Activated CD4-positive, alpha-beta T cell treated with anti-CD3 and anti-CD28 coated beads, Interleukin-10, Interleukin-2, amounts not matched to agents 100 ng/mL and 50 ng/mL, durations not matched to agents 16 hours and 8 hours (primary cell): ENCODE measurements at regions not wholly inside any gene's neighbourhood (a gene's known extent, or its start where the extent isn't known, plus 50 kb on each side); places are given as distances from the start of the nearest gene placed in this dataset.
"Not testable (repeated sequence)": the region's sequence is repeated elsewhere in the genome, so short reads cannot be mapped to it uniquely, and the experiment has no call there.

ENCODE experiments used
- DNase-seq: peaks from one replicate; pipeline ENCODE4 v3.0.0-alpha.2; 2020

DNA sequence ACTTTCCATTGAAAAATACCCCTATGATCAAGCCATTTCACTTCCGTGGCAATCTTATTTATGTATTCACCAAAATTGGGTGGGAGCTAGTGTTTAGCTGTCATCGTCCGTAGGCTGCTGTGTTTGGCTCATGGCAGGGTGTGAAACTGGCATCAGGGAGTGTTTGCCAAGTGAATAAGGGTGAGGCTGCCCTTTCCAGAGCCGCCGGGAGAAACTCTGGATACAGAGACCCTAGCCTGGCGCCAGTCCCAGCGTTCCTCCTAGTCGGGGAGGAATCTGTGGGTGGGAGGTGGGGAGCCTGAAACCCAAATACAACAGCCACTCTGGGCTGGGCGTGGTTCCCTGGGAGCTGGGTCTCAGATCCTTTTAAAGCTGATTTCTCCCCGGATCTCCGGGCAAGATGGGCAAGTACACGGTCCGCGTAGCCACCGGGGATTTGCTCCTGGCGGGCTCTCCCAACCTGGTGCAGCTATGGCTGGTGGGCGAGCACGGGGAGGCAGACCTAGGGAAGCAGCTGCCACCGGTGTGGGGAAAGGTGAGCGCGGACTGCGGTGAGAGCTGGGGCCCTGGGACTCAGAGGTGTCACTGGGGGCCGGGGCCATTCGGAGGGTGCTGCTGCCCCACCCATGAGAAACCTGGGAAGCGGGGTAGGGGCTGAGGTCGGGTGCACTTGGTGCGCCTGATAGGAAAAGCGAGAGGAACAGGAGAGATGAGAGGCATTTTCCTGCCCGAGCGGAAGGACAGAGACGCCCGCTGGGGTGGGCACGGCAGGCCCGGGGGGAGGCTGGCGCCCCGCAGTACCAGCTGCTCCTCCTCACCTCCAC is 62.1 kb upstream of the TEKT1 start:
- DNase-seq: no peak

- peak; percentile 7 for DNase-seq
Observed at GRCh38 chr17:6894206-6894528, 62.6 kb upstream of the TEKT1 start.

- no peak for DNase-seq
Observed at GRCh38 chr17:6901086-6901485, 69.6 kb upstream of the TEKT1 start.

DNA sequence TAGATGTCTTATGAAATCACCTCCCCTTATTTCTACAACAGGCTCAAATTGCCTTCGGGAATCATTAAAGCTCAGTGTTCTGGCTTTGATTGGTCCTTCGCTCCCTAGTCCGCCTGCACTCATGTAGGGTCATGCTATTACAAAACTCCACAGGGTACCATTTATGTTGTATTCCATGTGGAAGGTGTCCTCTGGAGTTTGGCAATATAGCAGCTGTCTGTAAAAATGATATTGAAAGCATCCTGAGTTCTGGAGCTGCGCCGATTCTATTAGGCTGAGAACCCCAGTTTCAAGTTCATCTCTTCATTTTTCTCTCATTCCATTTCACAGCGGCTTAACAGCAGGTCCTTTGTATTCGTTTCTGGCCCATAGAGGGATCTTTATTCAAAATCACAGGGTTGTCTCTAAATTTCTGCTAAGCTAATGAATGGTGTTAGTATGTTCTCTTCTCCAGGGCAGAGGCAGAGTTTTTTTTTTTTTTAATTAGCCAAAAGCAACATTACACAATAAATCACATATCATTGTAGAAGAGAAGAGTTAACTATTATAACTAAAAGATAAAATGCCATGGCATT is 71.9 kb upstream of the TEKT1 start:
- no peak for DNase-seq

DNA sequence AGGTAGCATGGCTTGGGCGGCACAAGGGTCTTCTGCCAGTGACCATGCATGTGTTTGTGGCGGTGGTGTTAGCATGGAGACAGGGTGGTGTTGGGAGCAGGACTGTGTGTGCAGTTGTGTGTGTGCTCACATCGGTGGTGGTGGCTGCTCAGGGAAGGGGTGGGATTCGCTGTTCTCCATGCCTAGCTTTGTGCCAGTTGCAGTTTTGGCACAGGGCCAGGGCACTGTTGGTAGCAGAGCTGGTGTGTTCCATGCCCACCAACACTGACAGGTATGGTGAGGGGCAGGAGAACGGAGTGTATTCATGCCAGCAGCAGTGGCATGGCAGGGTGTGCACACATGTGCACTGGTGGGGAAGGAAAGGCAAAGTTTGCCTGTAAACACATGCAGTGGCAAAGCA is 77.3 kb upstream of the TEKT1 start:
- no peak for DNase-seq

DNA sequence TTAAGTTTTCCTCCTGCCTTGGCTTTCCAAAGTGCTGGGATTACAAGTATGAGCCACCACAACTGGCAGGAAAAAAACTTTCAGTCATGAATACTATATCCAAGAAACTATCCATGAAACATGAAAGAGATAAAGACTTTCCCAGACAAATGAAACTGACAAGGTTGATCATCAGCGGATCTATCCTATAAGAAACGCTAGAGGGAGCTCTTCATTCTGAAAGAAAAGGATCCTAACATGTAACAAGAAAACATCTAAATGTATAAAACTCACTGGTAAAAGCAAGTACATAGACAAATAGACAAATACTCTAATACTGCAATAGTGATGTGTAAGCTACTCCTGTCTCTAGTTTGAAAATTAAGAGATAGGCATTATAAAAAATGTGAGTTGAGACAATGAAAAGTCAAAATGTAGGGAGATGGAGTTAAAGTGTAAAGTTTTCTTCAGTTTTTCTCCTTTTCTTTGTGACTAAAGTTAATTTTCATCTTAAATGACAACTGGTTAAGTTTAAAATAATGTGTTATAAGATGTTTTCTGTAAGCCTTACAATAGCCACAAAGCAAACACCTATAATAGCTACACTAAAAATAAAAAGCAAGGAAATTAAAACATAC is 79.6 kb upstream of the TEKT1 start:
- peak; percentile 53 for DNase-seq

- DNase-seq: peak; percentile 26
Observed at GRCh38 chr17:6912110-6913051, 80.9 kb upstream of the TEKT1 start.

DNA sequence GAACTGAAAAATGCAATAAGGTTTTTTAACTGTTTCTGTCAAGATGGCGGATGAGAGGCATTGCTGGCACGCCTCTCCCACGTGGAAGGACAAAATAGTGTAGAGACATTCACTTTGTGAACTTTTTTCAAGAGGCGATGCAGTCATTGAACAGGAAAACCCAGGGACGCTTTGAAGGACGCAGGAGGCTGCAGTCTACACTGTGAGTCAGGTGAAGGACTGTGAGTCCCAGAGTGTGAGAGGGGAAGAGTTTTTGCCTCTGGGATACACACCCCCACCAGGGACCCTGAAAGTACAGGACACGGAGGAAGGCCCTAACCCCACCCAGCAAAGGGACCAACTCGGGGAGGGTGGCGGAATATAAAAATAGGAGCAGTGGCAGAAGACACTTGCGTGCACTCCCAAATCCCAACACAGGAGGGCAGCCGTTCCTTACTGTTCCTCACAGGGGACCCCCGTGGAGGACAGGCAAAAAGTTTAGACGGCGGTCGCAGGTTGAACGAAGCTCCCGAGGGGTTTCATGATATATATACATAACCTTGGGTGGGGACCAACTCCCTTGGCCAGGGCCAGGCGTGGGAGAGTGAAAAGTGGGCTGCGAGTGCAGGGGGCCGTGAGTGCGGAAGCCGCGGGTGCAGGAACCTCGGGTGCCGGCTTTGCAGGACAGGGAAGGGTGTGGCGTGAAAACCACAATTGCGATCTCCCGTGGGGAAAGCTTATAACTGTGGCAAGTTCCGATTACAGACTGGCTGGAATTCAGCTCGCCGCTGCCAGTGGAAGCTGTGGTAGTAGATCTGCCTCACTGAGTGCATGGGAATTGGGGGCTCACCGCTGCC is 82.0 kb upstream of the ALOX12 start:
- DNase-seq: peak; percentile 68

GRCh38 chr17:6914711-6915110 is 81.1 kb upstream of the ALOX12 start:
- no peak for DNase-seq

GRCh38 chr17:6915620-6916019 is 80.2 kb upstream of the ALOX12 start:
- DNase-seq: no peak

- DNase-seq: no peak
Observed at GRCh38 chr17:6919158-6919557, 76.7 kb upstream of the ALOX12 start.

DNA sequence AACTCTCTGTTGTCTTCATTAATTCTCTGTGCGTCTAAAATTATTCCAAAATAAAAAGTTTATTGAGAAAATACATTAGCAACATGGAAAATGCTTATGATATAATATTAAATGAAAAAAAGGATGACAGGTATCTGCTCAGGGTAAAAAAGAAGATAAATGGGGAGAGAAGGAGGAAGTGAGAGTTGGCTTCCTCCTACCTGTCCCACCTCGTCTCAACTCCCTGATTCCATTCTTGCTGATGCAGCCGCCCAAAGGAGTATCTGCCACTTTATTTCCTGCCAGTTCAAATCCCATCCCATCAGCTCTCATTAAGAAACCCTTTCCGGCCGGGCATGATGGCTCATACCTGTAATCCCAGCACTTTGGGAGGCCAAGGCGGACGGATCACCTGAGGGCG is 72.5 kb upstream of the ALOX12 start:
- no peak for DNase-seq

DNA sequence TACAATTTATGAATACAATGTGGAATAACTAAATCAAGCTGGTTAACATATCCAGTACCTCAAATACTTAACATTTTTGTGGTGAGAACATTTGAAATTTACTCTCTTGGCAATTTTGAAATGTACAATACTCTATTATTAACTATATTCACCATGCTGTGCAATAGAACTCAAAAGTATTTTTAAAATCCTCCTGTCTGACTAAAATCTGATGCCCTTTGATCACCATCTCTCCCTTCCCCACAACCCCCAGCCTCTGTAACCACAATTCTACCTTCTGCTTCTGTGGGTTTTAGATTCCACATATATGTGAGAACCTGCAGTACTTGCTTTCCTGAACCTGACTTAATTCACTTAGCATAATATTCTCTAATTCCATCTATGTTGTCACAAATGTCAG is 71.6 kb upstream of the ALOX12 start:
- DNase-seq: peak; percentile 9

DNA sequence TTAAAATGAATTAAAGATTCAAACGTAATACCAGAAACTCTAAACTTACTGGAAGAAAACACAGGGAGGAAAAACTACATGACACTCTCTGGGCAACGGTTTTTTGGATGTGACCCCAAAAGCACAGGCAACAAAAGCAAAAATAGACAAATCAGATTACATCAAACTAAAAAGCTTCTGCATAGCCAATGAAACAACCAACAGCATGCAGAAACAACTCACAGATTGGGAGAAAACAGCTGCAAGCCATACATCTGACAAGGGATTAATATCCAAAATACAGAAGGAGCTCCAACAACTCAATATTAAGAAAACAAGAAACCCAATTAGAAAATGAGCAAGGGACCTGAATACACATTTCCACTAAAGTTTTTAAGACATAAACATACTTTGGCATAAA is 69.2 kb upstream of the ALOX12 start:
- DNase-seq: no peak

- DNase-seq: no peak
Observed at GRCh38 chr17:6927290-6928126, 68.3 kb upstream of the ALOX12 start.

DNA sequence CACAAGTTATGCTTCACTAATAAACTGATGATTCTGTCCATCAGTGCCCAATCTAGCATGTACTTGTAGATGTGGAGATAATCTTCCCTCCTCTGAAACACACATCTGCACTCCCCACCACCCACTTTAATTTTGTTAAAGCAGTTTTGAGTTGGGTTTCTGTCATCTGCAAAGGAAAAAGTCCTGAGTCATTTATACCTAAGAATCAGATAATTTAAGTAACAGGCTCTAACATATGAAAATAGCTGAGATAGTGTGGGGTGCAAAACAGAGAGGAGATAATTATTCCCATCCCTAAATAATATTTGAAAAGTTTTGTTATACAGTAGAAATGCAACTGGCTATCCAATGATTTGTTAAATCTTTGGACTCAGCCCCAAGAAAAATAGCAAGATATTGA is 67.7 kb upstream of the ALOX12 start:
- no peak for DNase-seq

DNA sequence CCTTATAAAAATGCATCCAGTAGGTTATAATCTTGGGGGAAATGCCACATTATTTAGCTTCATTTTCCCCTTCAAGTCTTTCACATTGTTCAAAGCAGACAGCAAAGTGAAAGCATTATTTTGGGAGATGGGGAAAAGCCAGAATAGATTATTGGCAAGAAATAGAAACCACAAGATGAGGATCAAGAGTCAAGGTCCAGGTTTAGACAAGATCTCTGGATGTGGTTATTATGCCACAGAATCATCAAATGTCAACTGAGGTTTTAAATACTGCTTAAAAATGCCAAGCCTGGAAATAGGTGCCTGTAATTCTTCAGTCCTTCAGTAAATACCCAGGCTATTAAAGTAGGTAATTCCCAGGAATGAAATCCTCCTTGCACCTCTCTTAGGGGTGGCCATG is 65.1 kb upstream of the ALOX12 start:
- no peak for DNase-seq

DNA sequence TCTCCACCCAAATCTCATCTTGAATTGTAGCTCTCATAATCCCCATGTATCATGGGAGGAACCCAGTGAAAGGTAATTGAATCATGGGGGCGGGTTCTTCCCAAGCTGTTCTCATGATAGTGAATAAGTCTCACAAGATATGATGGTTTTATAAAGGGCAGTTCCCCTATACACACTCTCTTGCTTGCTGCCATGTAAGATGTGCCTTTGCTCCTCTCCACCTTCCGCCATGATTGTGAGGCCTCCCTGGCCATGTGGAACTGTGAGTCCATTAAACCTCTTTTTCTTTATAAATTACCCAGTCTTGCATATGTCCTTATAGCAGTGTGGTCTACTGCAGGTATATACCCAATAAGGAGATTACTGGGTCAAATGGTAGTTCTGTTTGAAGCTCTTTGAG is 61.3 kb upstream of the ALOX12 start:
- not testable (repeated sequence) for DNase-seq

GRCh38 chr17:6936370-6937028 is 59.4 kb upstream of the ALOX12 start:
- peak; percentile 6 for DNase-seq

GRCh38 chr17:6938637-6939036 is 57.2 kb upstream of the ALOX12 start:
- DNase-seq: no peak

DNA sequence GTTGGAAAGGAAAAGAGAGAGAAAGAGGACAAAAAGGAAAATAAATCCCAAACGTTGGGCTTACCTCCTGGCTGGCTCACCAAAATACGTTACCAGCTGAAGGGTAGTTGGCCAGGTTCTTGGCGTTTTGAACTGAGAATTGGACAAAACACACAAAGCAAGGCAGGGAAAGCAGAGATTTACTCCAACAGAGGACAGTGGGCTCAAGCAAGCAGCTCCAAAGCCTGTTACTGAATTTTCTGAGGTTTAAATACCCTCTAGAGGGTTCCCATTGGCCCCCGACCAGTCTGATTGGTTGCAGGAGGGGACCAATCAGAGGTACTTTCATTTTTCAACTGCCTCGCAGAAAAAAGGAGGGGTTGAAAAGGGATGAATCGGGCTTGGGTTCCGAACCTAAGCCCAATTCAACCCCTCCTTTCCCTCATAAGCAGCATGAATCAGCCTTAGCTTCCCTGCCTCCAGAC is 55.6 kb upstream of the ALOX12 start:
- no peak for DNase-seq
